ENCODE measurements at regions not wholly inside any gene's neighbourhood (a gene's known extent, or its start where the extent isn't known, plus 50 kb on each side); places are given as distances from the start of the nearest gene placed in this dataset.

GRCh38 chr1:243910607-243911006, 60.6 kb upstream of the AKT3 start:
- TF ChIP-seq POLR2A (IDR thresholded peaks at IDR 0.05) (no peak), CTCF (IDR thresholded peaks at IDR 0.05) (no peak), POLR2AphosphoS5 (IDR thresholded peaks at IDR 0.05) (no peak)
